HCEC 1CT (cell line): ENCODE measurements at regions not wholly inside any gene's neighbourhood (a gene's known extent, or its start where the extent isn't known, plus 50 kb on each side); places are given as distances from the start of the nearest gene placed in this dataset.

Source experiments
- DNase-seq: peaks from one replicate; pipeline ENCODE4 v3.0.0-alpha.2; 2017

GRCh38 chr5:108436696-108437095 lies 54.8 kb upstream of the FBXL17 start:
- no peak for DNase-seq

GRCh38 chr5:108433600-108433999 lies 51.7 kb upstream of the FBXL17 start:
- DNase-seq: no peak

DNA sequence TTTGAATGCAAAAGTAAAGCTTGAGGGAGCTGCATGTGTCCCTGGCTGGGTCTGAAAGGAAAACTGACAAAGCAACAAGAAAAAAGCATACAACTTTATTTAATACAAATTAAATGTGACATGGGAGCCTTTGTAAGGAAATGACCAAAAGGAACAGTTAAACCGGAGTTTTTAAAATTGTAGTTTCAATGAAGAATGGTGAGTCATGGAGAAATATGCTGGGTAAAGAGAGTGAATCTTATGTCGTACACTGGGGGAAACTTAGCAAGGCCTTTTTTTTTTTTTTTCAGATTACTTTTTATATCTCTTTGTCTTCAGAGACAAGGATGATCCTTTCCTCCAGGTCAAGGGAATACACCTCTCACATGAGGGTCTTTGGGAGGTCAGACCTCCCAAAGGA lies 50.1 kb upstream of the FBXL17 start:
- DNase-seq: peak; percentile 67
